Activated CD4-positive, alpha-beta T cell treated with anti-CD3 and anti-CD28 coated beads, Interleukin-2, amount 50 U/mL, for 24 hours (primary cell): ENCODE measurements at regions not wholly inside any gene's neighbourhood (a gene's known extent, or its start where the extent isn't known, plus 50 kb on each side); places are given as distances from the start of the nearest gene placed in this dataset.
"Not testable (repeated sequence)": the region's sequence is repeated elsewhere in the genome, so short reads cannot be mapped to it uniquely, and the experiment has no call there.

Experiments
- DNase-seq, 2 donors: peaks; one replicate each; pipeline ENCODE4 v3.0.0-alpha.2; 2020; ENCODE audit warnings: low read depth in 1 of 2, low spot score in 1 of 2

GRCh38 chr5:39714036-39714698 is 289.4 kb upstream of the DAB2 start:
- DNase-seq, result peak in 1 of 2 donors; percentile 30

- no peak for DNase-seq
These were observed 288.6 kb upstream of the DAB2 start for GRCh38 chr5:39713250-39713916.

- no peak for DNase-seq
These were observed 287.8 kb upstream of the DAB2 start for GRCh38 chr5:39712316-39713249.

GRCh38 chr5:39711821-39712220 is 287.0 kb upstream of the DAB2 start:
- DNase-seq, result no peak

GRCh38 chr5:39709032-39709431 is 284.3 kb upstream of the DAB2 start:
- DNase-seq, result no peak

GRCh38 chr5:39702928-39703327 is 278.1 kb upstream of the DAB2 start:
- no peak for DNase-seq

GRCh38 chr5:39700523-39700922 is 275.7 kb upstream of the DAB2 start:
- DNase-seq, result no peak

GRCh38 chr5:39698838-39699560 is 274.2 kb upstream of the DAB2 start:
- DNase-seq, result no peak

- no peak for DNase-seq
These were observed 273.1 kb upstream of the DAB2 start for GRCh38 chr5:39697881-39698280.

- no peak for DNase-seq
These were observed 272.1 kb upstream of the DAB2 start for GRCh38 chr5:39696672-39697398.

- DNase-seq, result no peak
These were observed 267.2 kb upstream of the DAB2 start for GRCh38 chr5:39691993-39692392.

GRCh38 chr5:39691136-39691535 is 266.4 kb upstream of the DAB2 start:
- DNase-seq, result no peak

- DNase-seq, result no peak
These were observed 265.1 kb upstream of the DAB2 start for GRCh38 chr5:39689919-39690318.

GRCh38 chr5:39687924-39688323 is 263.1 kb upstream of the DAB2 start:
- DNase-seq, result not testable (repeated sequence)

- DNase-seq, result no peak
These were observed 255.4 kb upstream of the DAB2 start for GRCh38 chr5:39680213-39680612.

- DNase-seq, result no peak
These were observed 253.8 kb upstream of the DAB2 start for GRCh38 chr5:39678534-39678933.

GRCh38 chr5:39675676-39676075 is 250.9 kb upstream of the DAB2 start:
- no peak for DNase-seq

GRCh38 chr5:39674209-39675082 is 249.7 kb upstream of the DAB2 start:
- no peak for DNase-seq

GRCh38 chr5:39671561-39671961 is 246.8 kb upstream of the DAB2 start:
- DNase-seq, result no peak

GRCh38 chr5:39670955-39671354 is 246.2 kb upstream of the DAB2 start:
- no peak for DNase-seq
